ENCODE measurements at regions not wholly inside any gene's neighbourhood (a gene's known extent, or its start where the extent isn't known, plus 50 kb on each side); places are given as distances from the start of the nearest gene placed in this dataset.

- no peak for TF ChIP-seq CTCF (IDR thresholded peaks at IDR 0.05; ENCODE audit: low read depth, low read length)
Measured at GRCh38 chr6:115665310-115665709, 395.4 kb downstream of the FRK start.

GRCh38 chr6:115663681-115664080 is 397.0 kb downstream of the FRK start:
- H3K4me3 ChIP-seq (replicated peaks in 1 of 2; ENCODE audit: low read depth in 2 of 2, low read length in 2 of 2) = no peak overlapping the region
- no peak for DNase-seq (ENCODE audit: low read depth in 2 of 2)
- TF ChIP-seq CTCF (IDR thresholded peaks at IDR 0.05; ENCODE audit: low read depth, low read length) = no peak

More at GRCh38 chr6:115665310-115665709, 395.4 kb downstream of the FRK start:
- no peak overlapping the region for H3K4me3 ChIP-seq (replicated peaks in 1 of 2; ENCODE audit: low read depth in 2 of 2, low read length in 2 of 2)
- DNase-seq (ENCODE audit: low read depth in 2 of 2) = no peak

GRCh38 chr6:115643762-115644161 is 416.9 kb downstream of the FRK start:
- no peak for TF ChIP-seq CTCF (IDR thresholded peaks at IDR 0.05; ENCODE audit: low read depth, low read length)
- peak; percentile 7 to 22 for DNase-seq (ENCODE audit: low read depth in 2 of 2)
- no peak overlapping the region for H3K4me3 ChIP-seq (replicated peaks in 1 of 2; ENCODE audit: low read depth in 2 of 2, low read length in 2 of 2)

- no peak overlapping the region for H3K4me3 ChIP-seq (replicated peaks in 1 of 2; ENCODE audit: low read depth in 2 of 2, low read length in 2 of 2)
- DNase-seq (ENCODE audit: low read depth in 2 of 2) = no peak
- no peak for TF ChIP-seq CTCF (IDR thresholded peaks at IDR 0.05; ENCODE audit: low read depth, low read length)
Measured at GRCh38 chr6:115634887-115635286, 425.8 kb downstream of the FRK start.

GRCh38 chr6:115634131-115634530 is 426.6 kb downstream of the FRK start:
- no peak for DNase-seq (ENCODE audit: low read depth in 2 of 2)
- no peak overlapping the region for H3K4me3 ChIP-seq (replicated peaks in 1 of 2; ENCODE audit: low read depth in 2 of 2, low read length in 2 of 2)
- no peak for TF ChIP-seq CTCF (IDR thresholded peaks at IDR 0.05; ENCODE audit: low read depth, low read length)

- no peak overlapping the region for H3K4me3 ChIP-seq (replicated peaks in 1 of 2; ENCODE audit: low read depth in 2 of 2, low read length in 2 of 2)
- DNase-seq (ENCODE audit: low read depth in 2 of 2) = no peak
- no peak for TF ChIP-seq CTCF (IDR thresholded peaks at IDR 0.05; ENCODE audit: low read depth, low read length)
Measured at GRCh38 chr6:115631028-115631427, 429.7 kb downstream of the FRK start.

- no peak for TF ChIP-seq CTCF (IDR thresholded peaks at IDR 0.05; ENCODE audit: low read depth, low read length)
- H3K4me3 ChIP-seq (replicated peaks in 1 of 2; ENCODE audit: low read depth in 2 of 2, low read length in 2 of 2) = no peak overlapping the region
- DNase-seq (ENCODE audit: low read depth in 2 of 2) = no peak
Measured at GRCh38 chr6:115630424-115631024, 430.2 kb downstream of the FRK start.

Measured in cardiac fibroblast (primary cell).